ENCODE measurements at regions not wholly inside any gene's neighbourhood (a gene's known extent, or its start where the extent isn't known, plus 50 kb on each side); places are given as distances from the start of the nearest gene placed in this dataset.

GRCh38 chr5:89917112-89917511 lies 492.4 kb downstream of the CETN3 start:
- Histone ChIP-seq H3K4me1 (no peaks in the 10 kb centered on the region), H3K9me3 (no peaks in the 10 kb centered on the region), H3K27me3 (no peaks in the 10 kb centered on the region), H3K36me3 (no peaks in the 10 kb centered on the region), H3K27ac (no peak overlapping the region), H3K4me3 (no peak overlapping the region)
- WGBS (ENCODE audit: insufficient coverage, low coverage, low lambda C conversion rate, missing lambda C conversion rate) = 75% methylated on average over 1 of the region's 1 CpG
- no peak for TF ChIP-seq POLR2A (IDR thresholded peaks at IDR 0.05)
- TF ChIP-seq, protein P1, sequence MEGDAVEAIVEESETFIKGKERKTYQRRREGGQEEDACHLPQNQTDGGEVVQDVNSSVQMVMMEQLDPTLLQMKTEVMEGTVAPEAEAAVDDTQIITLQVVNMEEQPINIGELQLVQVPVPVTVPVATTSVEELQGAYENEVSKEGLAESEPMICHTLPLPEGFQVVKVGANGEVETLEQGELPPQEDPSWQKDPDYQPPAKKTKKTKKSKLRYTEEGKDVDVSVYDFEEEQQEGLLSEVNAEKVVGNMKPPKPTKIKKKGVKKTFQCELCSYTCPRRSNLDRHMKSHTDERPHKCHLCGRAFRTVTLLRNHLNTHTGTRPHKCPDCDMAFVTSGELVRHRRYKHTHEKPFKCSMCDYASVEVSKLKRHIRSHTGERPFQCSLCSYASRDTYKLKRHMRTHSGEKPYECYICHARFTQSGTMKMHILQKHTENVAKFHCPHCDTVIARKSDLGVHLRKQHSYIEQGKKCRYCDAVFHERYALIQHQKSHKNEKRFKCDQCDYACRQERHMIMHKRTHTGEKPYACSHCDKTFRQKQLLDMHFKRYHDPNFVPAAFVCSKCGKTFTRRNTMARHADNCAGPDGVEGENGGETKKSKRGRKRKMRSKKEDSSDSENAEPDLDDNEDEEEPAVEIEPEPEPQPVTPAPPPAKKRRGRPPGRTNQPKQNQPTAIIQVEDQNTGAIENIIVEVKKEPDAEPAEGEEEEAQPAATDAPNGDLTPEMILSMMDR (IDR thresholded peaks at IDR 0.05) = no peak
- ATAC-seq (no peak), DNase-seq (no peak)
- intact Hi-C loops (cut with DNase I) = no loop called here

GRCh38 chr5:89916131-89916530 lies 493.4 kb downstream of the CETN3 start:
- no peak for ATAC-seq
- DNase-seq = no peak
- intact Hi-C loops (cut with DNase I) = no loop called here
- H3K4me3 ChIP-seq = no peak overlapping the region
- H3K4me1 ChIP-seq = no peaks in the 10 kb centered on the region
- WGBS (ENCODE audit: insufficient coverage, low coverage, low lambda C conversion rate, missing lambda C conversion rate) = 43% methylated on average over 1 of the region's 1 CpG
- H3K27ac ChIP-seq = no peak overlapping the region
- no peaks in the 10 kb centered on the region for H3K27me3 ChIP-seq
- no peaks in the 10 kb centered on the region for H3K36me3 ChIP-seq
- H3K9me3 ChIP-seq = no peaks in the 10 kb centered on the region
- no peak for TF ChIP-seq POLR2A (IDR thresholded peaks at IDR 0.05)
- TF ChIP-seq, protein P1 (IDR thresholded peaks at IDR 0.05) = no peak

- TF ChIP-seq, protein P1 (IDR thresholded peaks at IDR 0.05) = no peak
- TF ChIP-seq POLR2A (IDR thresholded peaks at IDR 0.05) = no peak
- H3K27me3 ChIP-seq = no peaks in the 10 kb centered on the region
- H3K9me3 ChIP-seq = no peaks in the 10 kb centered on the region
- H3K4me3 ChIP-seq = no peak overlapping the region
- intact Hi-C loops (cut with DNase I) = no loop called here
- ATAC-seq (no peak), DNase-seq (no peak)
- no peaks in the 10 kb centered on the region for H3K4me1 ChIP-seq
- H3K36me3 ChIP-seq = no peaks in the 10 kb centered on the region
- H3K27ac ChIP-seq = no peak overlapping the region
These were observed 500.7 kb downstream of the CETN3 start for GRCh38 chr5:89908876-89909275.

GRCh38 chr5:89904442-89904841 lies 505.1 kb downstream of the CETN3 start:
- Histone ChIP-seq H3K4me1 (no peaks in the 10 kb centered on the region), H3K27ac (no peak overlapping the region), H3K36me3 (no peaks in the 10 kb centered on the region), H3K4me3 (no peak overlapping the region), H3K9me3 (no peaks in the 10 kb centered on the region), H3K27me3 (no peaks in the 10 kb centered on the region)
- ATAC-seq (no peak), DNase-seq (no peak)
- 51% methylated on average over 2 of the region's 2 CpGs for WGBS (ENCODE audit: insufficient coverage, low coverage, low lambda C conversion rate, missing lambda C conversion rate)
- TF ChIP-seq POLR2A (IDR thresholded peaks at IDR 0.05) = no peak
- TF ChIP-seq, protein P1 (IDR thresholded peaks at IDR 0.05) = no peak
- intact Hi-C loops (cut with DNase I) = no loop called here

DNA sequence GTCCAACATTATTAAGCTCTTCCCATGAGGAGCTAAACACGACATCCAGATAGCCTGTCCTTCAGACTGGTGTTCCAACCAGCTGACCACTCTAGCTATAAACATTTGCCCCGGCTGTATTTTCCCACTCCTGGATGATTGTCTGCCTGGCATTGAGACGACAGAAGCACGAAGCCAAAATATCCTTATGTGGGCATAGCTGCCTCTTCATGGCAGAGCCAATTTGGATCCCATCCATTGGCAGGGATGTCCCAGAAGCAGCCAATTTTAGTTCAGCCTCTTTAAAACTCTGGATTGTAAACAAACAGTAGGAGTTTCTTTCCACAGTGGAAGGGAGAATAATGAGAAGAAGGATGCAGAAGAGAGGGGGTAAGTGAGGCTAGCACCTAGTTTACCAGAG lies 507.6 kb downstream of the CETN3 start:
- no peaks in the 10 kb centered on the region for H3K36me3 ChIP-seq
- intact Hi-C loops (cut with DNase I) = no loop called here
- no peak for ATAC-seq
- 52% methylated on average over 4 of the region's 4 CpGs for WGBS (ENCODE audit: insufficient coverage, low coverage, low lambda C conversion rate, missing lambda C conversion rate)
- no peak for DNase-seq
- no peaks in the 10 kb centered on the region for H3K27me3 ChIP-seq
- no peak for TF ChIP-seq POLR2A (IDR thresholded peaks at IDR 0.05)
- TF ChIP-seq, protein P1 (IDR thresholded peaks at IDR 0.05) = no peak
- no peaks in the 10 kb centered on the region for H3K9me3 ChIP-seq
- no peaks in the 10 kb centered on the region for H3K4me1 ChIP-seq
- H3K27ac ChIP-seq = no peak overlapping the region
- no peak overlapping the region for H3K4me3 ChIP-seq
